Caco-2 (cell line): ENCODE measurements at regions not wholly inside any gene's neighbourhood (a gene's known extent, or its start where the extent isn't known, plus 50 kb on each side); places are given as distances from the start of the nearest gene placed in this dataset.
"Not testable (repeated sequence)": the region's sequence is repeated elsewhere in the genome, so short reads cannot be mapped to it uniquely, and the experiment has no call there.

Source experiments
- BruUV-seq: library from RNA; stranded (reverse); fragments of 400-500 nt; replicated peaks from 2 replicates; lab custom pipeline; 2021; lab: Mats Ljungman, UMichigan
- CTCF ChIA-PET: fragments of 300-600 bp; sonication (Branson Sonifier 250); formaldehyde crosslinking; loops from one replicate; lab custom pipeline; 2022; ENCODE audit warnings: antibody characterized with exemption; lab: Charles Lee
- POLR2A ChIA-PET: fragments of 300-600 bp; sonication (Branson Sonifier 250); formaldehyde crosslinking; loops from one replicate; lab custom pipeline; 2022; ENCODE audit warnings: antibody characterized with exemption; lab: Charles Lee
- DNase-seq, 2 experiments: peaks; one replicate each; pipeline versions ENCODE4 v3.0.0 to v3.0.0-alpha.2; 2020 to 2022
- H3K27me3 ChIP-seq: replicated peaks from 2 replicates; pipeline ENCODE4 v1.6.0; 2011; ENCODE audit warnings: low read length; ENCODE audit not compliant: control insufficient read depth, insufficient read depth
- H3K36me3 ChIP-seq: 2 replicates; pipeline ENCODE4 v1.5.1; 2011; ENCODE audit warnings: low read length; ENCODE audit not compliant: control insufficient read depth, insufficient read depth
- H3K4me1 ChIP-seq: fragments of 250-450 bp; sonication (Bioruptor Pico); 2 replicates; pipeline ENCODE4 v1.5.1; 2020; ENCODE audit warnings: mild to moderate bottlenecking
- H3K4me3 ChIP-seq: 2 replicates; pipeline ENCODE4 v1.5.1; 2011; ENCODE audit warnings: low read depth, mild to moderate bottlenecking, control low read depth, low read length
- H3K9me3 ChIP-seq: fragments of 250-450 bp; sonication (Bioruptor Pico); 2 replicates; pipeline ENCODE4 v1.5.1; 2020; ENCODE audit warnings: mild to moderate bottlenecking, moderate library complexity
- H3K27ac Mint-ChIP-seq: one replicate; pipeline ENCODE4 v1.8.0; 2022; ENCODE audit warnings: mixed read lengths; ENCODE audit not compliant: unreplicated experiment
- H3K27me3 Mint-ChIP-seq: one replicate; pipeline ENCODE4 v1.8.0; 2022; ENCODE audit warnings: mixed read lengths; ENCODE audit not compliant: insufficient read depth, unreplicated experiment
- H3K36me3 Mint-ChIP-seq: one replicate; pipeline ENCODE4 v1.8.0; 2022; ENCODE audit warnings: mild to moderate bottlenecking, mixed read lengths; ENCODE audit not compliant: insufficient read depth, unreplicated experiment
- H3K4me1 Mint-ChIP-seq: one replicate; pipeline ENCODE4 v1.8.0; 2022; ENCODE audit warnings: low read depth, mixed read lengths; ENCODE audit not compliant: unreplicated experiment
- H3K4me3 Mint-ChIP-seq: one replicate; pipeline ENCODE4 v1.8.0; 2022; ENCODE audit warnings: mild to moderate bottlenecking, moderate library complexity, mixed read lengths; ENCODE audit not compliant: unreplicated experiment
- H3K9me3 Mint-ChIP-seq: one replicate; pipeline ENCODE4 v1.8.0; 2022; ENCODE audit warnings: mixed read lengths; ENCODE audit not compliant: unreplicated experiment
- CTCF ChIP-seq, 2 experiments: fragments of 200-600 bp in 1 of 2; IDR thresholded peaks; 1 replicate in 1 of 2; 2 replicates in 1 of 2; pipeline versions ENCODE4 v1.5.1 to v1.8.0; 2011 to 2022; ENCODE audit warnings: antibody characterized with exemption in 1 of 2, control low read depth in 1 of 2, inconsistent platforms in 1 of 2, low read depth in 1 of 2, low read length in 1 of 2, mild to moderate bottlenecking in 1 of 2, moderate library complexity in 1 of 2; ENCODE audit not compliant: insufficient read depth in 1 of 2, severe bottlenecking in 1 of 2, unreplicated experiment in 1 of 2
- intact Hi-C: fragments of 100-400 bp; cut with micrococcal nuclease; formaldehyde crosslinking; loops from one replicate; pipeline ENCODE4 v1.10.0; 2022; ENCODE audit not compliant: unreplicated experiment

GRCh38 chr4:138630666-138631065 lies 384.9 kb upstream of the NOCT start:
- POLR2A ChIA-PET = no interaction called here

GRCh38 chr4:138629669-138630068 lies 385.9 kb upstream of the NOCT start:
- Histone ChIP-seq H3K4me3 (no peak overlapping the region), H3K27me3 (no peaks in the 10 kb centered on the region), H3K9me3 (no peaks in the 10 kb centered on the region), H3K4me1 (no peaks in the 10 kb centered on the region), H3K36me3 (no peaks in the 10 kb centered on the region)
- Mint-ChIP-seq H3K36me3 (no peaks in the 10 kb centered on the region), H3K4me1 (peaks cover 2% of the 10 kb centered on the region), H3K9me3 (peaks cover 16% of the 10 kb centered on the region), H3K27ac (no peak overlapping the region), H3K27me3 (no peaks in the 10 kb centered on the region), H3K4me3 (no peak overlapping the region)
- no TSS peak for BruUV-seq
- ChIA-PET POLR2A (no interaction called here), CTCF (no interaction called here)
- intact Hi-C loops = no loop called here
- no peak for DNase-seq
- TF ChIP-seq CTCF (IDR thresholded peaks at IDR 0.05; ENCODE audit: insufficient read depth in 1 of 2, low read depth in 1 of 2, low read length in 1 of 2, severe bottlenecking in 1 of 2, unreplicated experiment in 1 of 2) = no peak

More at GRCh38 chr4:138630666-138631065, 384.9 kb upstream of the NOCT start:
- no peaks in the 10 kb centered on the region for H3K27me3 Mint-ChIP-seq
- no peak for DNase-seq
- CTCF ChIA-PET = no interaction called here
- H3K4me3 ChIP-seq = no peak overlapping the region
- TF ChIP-seq CTCF (IDR thresholded peaks at IDR 0.05; ENCODE audit: insufficient read depth in 1 of 2, low read depth in 1 of 2, low read length in 1 of 2, severe bottlenecking in 1 of 2, unreplicated experiment in 1 of 2) = no peak
- no peaks in the 10 kb centered on the region for H3K36me3 ChIP-seq
- no peak overlapping the region for H3K27ac Mint-ChIP-seq
- H3K4me3 Mint-ChIP-seq = no peak overlapping the region
- intact Hi-C loops = no loop called here
- H3K9me3 Mint-ChIP-seq = peaks cover 16% of the 10 kb centered on the region
- no TSS peak for BruUV-seq
- no peaks in the 10 kb centered on the region for H3K36me3 Mint-ChIP-seq
- H3K27me3 ChIP-seq = no peaks in the 10 kb centered on the region
- peaks cover 9% of the 10 kb centered on the region for H3K4me1 Mint-ChIP-seq
- H3K4me1 ChIP-seq = no peaks in the 10 kb centered on the region
- no peaks in the 10 kb centered on the region for H3K9me3 ChIP-seq

- no TSS peak for BruUV-seq
- DNase-seq = no peak
- no peaks in the 10 kb centered on the region for H3K4me1 Mint-ChIP-seq
- H3K4me1 ChIP-seq = no peaks in the 10 kb centered on the region
- intact Hi-C loops = no loop called here
- no peak for TF ChIP-seq CTCF (IDR thresholded peaks at IDR 0.05; ENCODE audit: insufficient read depth in 1 of 2, low read depth in 1 of 2, low read length in 1 of 2, severe bottlenecking in 1 of 2, unreplicated experiment in 1 of 2)
- H3K27me3 ChIP-seq = no peaks in the 10 kb centered on the region
- H3K27me3 Mint-ChIP-seq = no peaks in the 10 kb centered on the region
- POLR2A ChIA-PET = no interaction called here
- H3K36me3 Mint-ChIP-seq = no peaks in the 10 kb centered on the region
- no peaks in the 10 kb centered on the region for H3K36me3 ChIP-seq
- CTCF ChIA-PET = no interaction called here
- no peak overlapping the region for H3K4me3 ChIP-seq
- H3K9me3 Mint-ChIP-seq = peaks cover 1% of the 10 kb centered on the region
- H3K4me3 Mint-ChIP-seq = no peak overlapping the region
- no peaks in the 10 kb centered on the region for H3K9me3 ChIP-seq
- H3K27ac Mint-ChIP-seq = no peak overlapping the region
These were observed 384.9 kb upstream of the SLC7A11 start for GRCh38 chr4:138627096-138627495.

- CTCF ChIA-PET, H3K9me3 Mint-ChIP-seq: not testable (repeated sequence)
These were observed 380.2 kb upstream of the SLC7A11 start for GRCh38 chr4:138622362-138622761.

More at GRCh38 chr4:138622362-138622761, 380.2 kb upstream of the SLC7A11 start:
- H3K9me3 ChIP-seq, H3K27ac Mint-ChIP-seq, H3K4me1 Mint-ChIP-seq, H3K4me1 ChIP-seq, H3K36me3 ChIP-seq, H3K36me3 Mint-ChIP-seq, H3K4me3 Mint-ChIP-seq, DNase-seq, POLR2A ChIA-PET, BruUV-seq, H3K27me3 ChIP-seq, H3K27me3 Mint-ChIP-seq, H3K4me3 ChIP-seq, intact Hi-C loops: not testable (repeated sequence)
